ENCODE measurements at regions not wholly inside any gene's neighbourhood (a gene's known extent, or its start where the extent isn't known, plus 50 kb on each side); places are given as distances from the start of the nearest gene placed in this dataset.

GRCh38 chr4:154107337-154107736 lies 318.5 kb upstream of the SFRP2 start (continued):
- TF ChIP-seq, protein P1, sequence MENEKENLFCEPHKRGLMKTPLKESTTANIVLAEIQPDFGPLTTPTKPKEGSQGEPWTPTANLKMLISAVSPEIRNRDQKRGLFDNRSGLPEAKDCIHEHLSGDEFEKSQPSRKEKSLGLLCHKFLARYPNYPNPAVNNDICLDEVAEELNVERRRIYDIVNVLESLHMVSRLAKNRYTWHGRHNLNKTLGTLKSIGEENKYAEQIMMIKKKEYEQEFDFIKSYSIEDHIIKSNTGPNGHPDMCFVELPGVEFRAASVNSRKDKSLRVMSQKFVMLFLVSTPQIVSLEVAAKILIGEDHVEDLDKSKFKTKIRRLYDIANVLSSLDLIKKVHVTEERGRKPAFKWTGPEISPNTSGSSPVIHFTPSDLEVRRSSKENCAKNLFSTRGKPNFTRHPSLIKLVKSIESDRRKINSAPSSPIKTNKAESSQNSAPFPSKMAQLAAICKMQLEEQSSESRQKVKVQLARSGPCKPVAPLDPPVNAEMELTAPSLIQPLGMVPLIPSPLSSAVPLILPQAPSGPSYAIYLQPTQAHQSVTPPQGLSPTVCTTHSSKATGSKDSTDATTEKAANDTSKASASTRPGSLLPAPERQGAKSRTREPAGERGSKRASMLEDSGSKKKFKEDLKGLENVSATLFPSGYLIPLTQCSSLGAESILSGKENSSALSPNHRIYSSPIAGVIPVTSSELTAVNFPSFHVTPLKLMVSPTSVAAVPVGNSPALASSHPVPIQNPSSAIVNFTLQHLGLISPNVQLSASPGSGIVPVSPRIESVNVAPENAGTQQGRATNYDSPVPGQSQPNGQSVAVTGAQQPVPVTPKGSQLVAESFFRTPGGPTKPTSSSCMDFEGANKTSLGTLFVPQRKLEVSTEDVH (IDR thresholded peaks at IDR 0.05; ENCODE audit: low read depth, partially characterized antibody) = no peak
- no peak for TF ChIP-seq ASH2L (IDR thresholded peaks at IDR 0.05; ENCODE audit: borderline replicate concordance, low read depth)

DNA sequence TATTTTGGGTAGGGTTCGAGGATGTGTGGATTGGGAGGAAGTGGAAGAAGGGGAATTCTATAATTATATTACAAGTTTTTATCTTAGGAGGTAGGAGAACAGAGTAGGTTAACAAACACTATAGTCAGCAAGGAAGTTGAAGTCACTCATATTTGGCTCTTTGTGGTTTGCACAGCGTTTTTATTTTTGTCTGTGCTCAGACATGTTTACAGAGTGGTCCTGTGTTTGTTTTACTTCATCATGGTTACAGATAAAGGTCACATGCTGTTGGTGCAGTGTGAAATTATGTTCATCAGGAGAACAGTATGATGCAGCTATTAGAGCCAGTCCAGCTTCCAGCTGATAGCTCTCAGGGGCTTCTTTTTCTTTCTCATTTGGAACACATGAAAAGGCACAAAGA lies 299.9 kb upstream of the SFRP2 start:
- Histone ChIP-seq H3K79me2 (ENCODE audit: control insufficient read depth, insufficient read depth, low read length) (no peaks in the 10 kb centered on the region), H3K4me1 (ENCODE audit: control insufficient read depth, insufficient read depth, low read length) (no peaks in the 10 kb centered on the region), H3K4me3 (no peak overlapping the region), H3K9ac (ENCODE audit: control insufficient read depth, insufficient read depth, low read length) (no peak overlapping the region), H3K27me3 (replicated peaks in 1 of 2; ENCODE audit: control insufficient read depth in 2 of 2, insufficient read depth in 2 of 2, low read length in 1 of 2) (no peaks in the 10 kb centered on the region), H3K9me3 (replicated peaks; ENCODE audit: control insufficient read depth, insufficient read depth, low read length) (no peaks in the 10 kb centered on the region), H2AFZ (ENCODE audit: control insufficient read depth, low read depth, low read length) (no peak overlapping the region), H4K20me1 (ENCODE audit: control insufficient read depth, insufficient read depth) (no peaks in the 10 kb centered on the region), H3K27ac (ENCODE audit: control insufficient read depth, insufficient read depth) (no peak overlapping the region), H3K4me2 (ENCODE audit: control insufficient read depth, insufficient read depth) (no peak overlapping the region), H3K36me3 (ENCODE audit: control insufficient read depth in 2 of 2, insufficient read depth in 2 of 2, low read length in 1 of 2) (no peaks in the 10 kb centered on the region)
- in situ Hi-C loops (cut with MboI) = no loop called here
- intact Hi-C loops (cut with micrococcal nuclease; ENCODE audit: unreplicated experiment) = no loop called here
- DNase-seq (ENCODE audit: low read depth, low spot score) (no peak), ATAC-seq (no peak), FAIRE-seq (no peak)
- CTCF ChIA-PET = no interaction called here
- no TSS peak for BruUV-seq (replicated peaks)
- TF ChIP-seq PRDM15 (CRISPR knock-in tag; IDR thresholded peaks at IDR 0.05) (no peak), RAD21 (IDR thresholded peaks at IDR 0.05; ENCODE audit: insufficient read depth, low read depth, low read length) (no peak), ETV6 (conservative IDR thresholded peaks at IDR 0.05 in 1 of 2, IDR thresholded peaks at IDR 0.05 in 1 of 2; ENCODE audit: borderline replicate concordance in 1 of 2, low read depth in 1 of 2) (no peak), EGR1 (IDR thresholded peaks at IDR 0.05; ENCODE audit: borderline replicate concordance in 1 of 2, low read depth in 2 of 2, low read length in 2 of 2) (no peak), IKZF1 (conservative IDR thresholded peaks at IDR 0.05) (no peak), NRF1 (conservative IDR thresholded peaks at IDR 0.05; ENCODE audit: low read depth, low read length) (no peak), CBX3 (IDR thresholded peaks at IDR 0.05; ENCODE audit: borderline replicate concordance, low read depth) (no peak)
- SMC1A ChIA-PET (ENCODE audit: uncharacterized antibody, unreplicated experiment) = no interaction called here
- 0% methylated on average over 2 of the region's 2 CpGs for WGBS (ENCODE audit: insufficient coverage, insufficient replicate concordance, low lambda C conversion rate, missing lambda C conversion rate)
- RAD21 ChIA-PET (ENCODE audit: unreplicated experiment) = no interaction called here
- POLR2A ChIA-PET = no interaction called here
